IMR-90 (cell line): ENCODE measurements at regions not wholly inside any gene's neighbourhood (a gene's known extent, or its start where the extent isn't known, plus 50 kb on each side); places are given as distances from the start of the nearest gene placed in this dataset.

Experiments used
- ATAC-seq: fragments of 200-7000 bp; cut with Tn5 transposase; 2 replicates; pipeline ENCODE4 v1.9.1; 2020; ENCODE audit warnings: low read depth, mild to moderate bottlenecking, moderate library complexity
- BruUV-seq: library from RNA; stranded (reverse); fragments of 400-500 nt; replicated peaks from 2 replicates; lab custom pipeline; 2021; lab: Mats Ljungman, UMichigan
- CTCF ChIA-PET: fragments of 300-600 bp; formaldehyde crosslinking; extraction: SDS; loops from one replicate; lab custom pipeline; 2021; ENCODE audit warnings: antibody characterized with exemption; lab: Yijun Ruan, JAX
- POLR2A ChIA-PET: fragments of 300-600 bp; sonication (Branson Sonifier 250); formaldehyde crosslinking; loops from one replicate; lab custom pipeline; 2022; ENCODE audit warnings: antibody characterized with exemption; ENCODE audit not compliant: unreplicated experiment; lab: Charles Lee
- DNase-seq: peaks from one replicate; pipeline ENCODE4 v3.0.0; 2013
- H2AFZ ChIP-seq: replicated peaks from 2 replicates; pipeline ENCODE3; 2013; ENCODE audit warnings: low read length, mild to moderate bottlenecking; ENCODE audit not compliant: poor library complexity
- H2AK5ac ChIP-seq: 2 replicates; pipeline ENCODE4 v1.6.1; 2013; ENCODE audit warnings: low read depth, low read length, inconsistent platforms
- H2AK9ac ChIP-seq: replicated peaks from 2 replicates; pipeline ENCODE3; 2013; ENCODE audit warnings: mild to moderate bottlenecking, low read depth, low read length, moderate library complexity; ENCODE audit not compliant: poor library complexity
- H2BK120ac ChIP-seq: 2 replicates; pipeline ENCODE4 v1.6.1; 2013; ENCODE audit warnings: low read depth, low read length, inconsistent platforms
- H2BK15ac ChIP-seq: 3 replicates; pipeline ENCODE4 v1.6.1; 2013; ENCODE audit warnings: low read depth, low read length, inconsistent platforms
- H2BK20ac ChIP-seq: 2 replicates; pipeline ENCODE4 v1.6.1; 2013; ENCODE audit warnings: low read depth, mild to moderate bottlenecking, inconsistent platforms, low read length, moderate library complexity
- H2BK5ac ChIP-seq: 2 replicates; pipeline ENCODE4 v1.6.1; 2013; ENCODE audit warnings: mild to moderate bottlenecking, low read depth, low read length, inconsistent platforms; ENCODE audit not compliant: poor library complexity, severe bottlenecking
- H3K14ac ChIP-seq: replicated peaks from 2 replicates; pipeline ENCODE4 v1.6.1; 2013; ENCODE audit warnings: low read depth, low read length, inconsistent platforms
- H3K18ac ChIP-seq: 2 replicates; pipeline ENCODE4 v1.6.1; 2013; ENCODE audit warnings: low read depth, low read length, control low read depth
- H3K23ac ChIP-seq: 2 replicates; pipeline ENCODE4 v1.6.1; 2013; ENCODE audit warnings: low read depth, low read length, inconsistent platforms
- H3K27ac ChIP-seq: 2 replicates; pipeline ENCODE4 v1.5.1; 2013; ENCODE audit warnings: mild to moderate bottlenecking, control low read depth, low read length; ENCODE audit not compliant: insufficient read depth
- H3K27me3 ChIP-seq: 2 replicates; pipeline ENCODE4 v1.6.1; 2013; ENCODE audit warnings: low read length; ENCODE audit not compliant: control insufficient read depth, insufficient read depth
- H3K36me3 ChIP-seq: 2 replicates; pipeline ENCODE4 v1.6.1; 2013; ENCODE audit warnings: low read length, mixed read lengths; ENCODE audit not compliant: control insufficient read depth, insufficient read depth
- H3K4ac ChIP-seq: 2 replicates; pipeline ENCODE4 v1.6.1; 2013; ENCODE audit warnings: low read depth, low read length, inconsistent platforms
- H3K4me1 ChIP-seq: 2 replicates; pipeline ENCODE4 v1.6.1; 2013; ENCODE audit warnings: low read length, mixed read lengths; ENCODE audit not compliant: control insufficient read depth, insufficient read depth
- H3K4me2 ChIP-seq: 2 replicates; pipeline ENCODE4 v1.6.1; 2013; ENCODE audit warnings: low read depth, mild to moderate bottlenecking, control low read depth, low read length, moderate library complexity
- H3K4me3 ChIP-seq: 2 replicates; pipeline ENCODE4 v1.5.1; 2013; ENCODE audit warnings: low read depth, mild to moderate bottlenecking, control low read depth, low read length, moderate library complexity; ENCODE audit not compliant: insufficient read depth
- H3K56ac ChIP-seq: 2 replicates; pipeline ENCODE4 v1.6.1; 2013; ENCODE audit warnings: low read length, inconsistent platforms; ENCODE audit not compliant: insufficient read depth; ENCODE audit errors: extremely low read depth
- H3K79me1 ChIP-seq, 2 experiments: 2 replicates each; pipeline ENCODE4 v1.6.1; 2013; ENCODE audit warnings: low read length in 2 of 2, inconsistent platforms in 1 of 2, low read depth in 1 of 2
- H3K9ac ChIP-seq: 2 replicates; pipeline ENCODE4 v1.6.1; 2013; ENCODE audit warnings: low read depth, low read length, control low read depth
- H3K9me1 ChIP-seq: 2 replicates; pipeline ENCODE4 v1.6.1; 2013; ENCODE audit warnings: low read length, inconsistent platforms; ENCODE audit not compliant: insufficient read depth
- H3K9me3 ChIP-seq: 2 replicates; pipeline ENCODE4 v1.6.1; 2013; ENCODE audit warnings: low read length; ENCODE audit not compliant: control insufficient read depth, insufficient read depth
- H4K20me1 ChIP-seq: 2 replicates; pipeline ENCODE4 v1.6.1; 2013; ENCODE audit warnings: low read length, inconsistent platforms; ENCODE audit not compliant: insufficient read depth
- H4K5ac ChIP-seq: 2 replicates; pipeline ENCODE4 v1.6.1; 2013; ENCODE audit warnings: mild to moderate bottlenecking, low read depth, low read length, control low read depth
- H4K8ac ChIP-seq, 2 experiments: 2 replicates each; pipeline ENCODE4 v1.6.1; 2013; ENCODE audit warnings: low read depth in 2 of 2, low read length in 2 of 2, control low read depth in 1 of 2, inconsistent platforms in 1 of 2
- H4K91ac ChIP-seq: 2 replicates; pipeline ENCODE4 v1.6.1; 2013; ENCODE audit warnings: low read depth, low read length, inconsistent platforms; ENCODE audit not compliant: insufficient read depth
- CEBPB ChIP-seq: IDR thresholded peaks from 2 replicates; pipeline ENCODE4 v1.6.1; 2012; ENCODE audit warnings: low read depth, low read length, improper control_type of control experiment
- CHD1 ChIP-seq: IDR thresholded peaks from 2 replicates; pipeline ENCODE4 v1.6.1; 2012; ENCODE audit warnings: low read depth, low read length, improper control_type of control experiment
- MAFK ChIP-seq: IDR thresholded peaks from 2 replicates; pipeline ENCODE4 v1.6.1; 2012; ENCODE audit warnings: low read depth, low read length, improper control_type of control experiment
- NFE2L2 ChIP-seq: fragments of 150-350 bp; IDR thresholded peaks from 2 replicates; pipeline ENCODE4 v1.6.1; 2016; ENCODE audit warnings: low read depth, mild to moderate bottlenecking, low read length
- POLR2A ChIP-seq: IDR thresholded peaks from 2 replicates; pipeline ENCODE4 v1.6.1; 2012; ENCODE audit warnings: mild to moderate bottlenecking, low read depth, low read length
- RAD21 ChIP-seq: IDR thresholded peaks from 2 replicates; pipeline ENCODE4 v1.6.1; 2012; ENCODE audit warnings: low read length, improper control_type of control experiment
- RCOR1 ChIP-seq: IDR thresholded peaks from 2 replicates; pipeline ENCODE4 v1.6.1; 2012; ENCODE audit warnings: mild to moderate bottlenecking, low read length, improper control_type of control experiment; ENCODE audit not compliant: insufficient replicate concordance
- RFX5 ChIP-seq: IDR thresholded peaks from 2 replicates; pipeline ENCODE4 v1.8.0; 2012; ENCODE audit warnings: low read depth, mild to moderate bottlenecking, low read length, moderate library complexity
- SMC3 ChIP-seq: fragments of 150-350 bp; IDR thresholded peaks from 2 replicates; pipeline ENCODE4 v1.6.1; 2016; ENCODE audit warnings: low read depth, mild to moderate bottlenecking, antibody characterized with exemption, low read length, moderate library complexity
- USF2 ChIP-seq: fragments of 150-350 bp; IDR thresholded peaks from 2 replicates; pipeline ENCODE4 v1.6.1; 2017; ENCODE audit warnings: mild to moderate bottlenecking, antibody characterized with exemption, low read length, low read depth
- WGBS, 2 experiments: methylation state at CpG; one replicate each; pipeline versions ENCODE4 v1.1.5 to v1.1.7; 2013; ENCODE audit warnings: missing lambda C conversion rate in 2 of 2; ENCODE audit not compliant: insufficient read length in 1 of 2; ENCODE audit errors: extremely low coverage in 2 of 2; 5-methylcytosine and 5-hydroxymethylcytosine counted together
- dilution Hi-C: fragments of 300-500 bp; cut with HindIII; formaldehyde crosslinking; loops from one replicate; pipeline ENCODE4 v1.14.3; 2018; ENCODE audit warnings: low sequenced_read_pairs; ENCODE audit not compliant: unreplicated experiment
- in situ Hi-C: fragments of 300-500 bp; cut with MboI; formaldehyde crosslinking; loops from 3 replicates; pipeline ENCODE4 v1.14.3; 2019; ENCODE audit warnings: low sequenced_read_pairs, inconsistent platforms, mixed read lengths
- intact Hi-C: fragments of 100-400 bp; cut with micrococcal nuclease; formaldehyde crosslinking; loops from 2 replicates; pipeline ENCODE4 v1.10.0; 2022

GRCh38 chr10:121032460-121032859 is 181.3 kb downstream of the WDR11 start:
- Histone ChIP-seq H4K20me1 (no peaks in the 10 kb centered on the region), H3K4me3 (no peak overlapping the region), H2BK15ac (no peak overlapping the region), H3K18ac (no peak overlapping the region), H2BK5ac (no peak overlapping the region), H3K23ac (no peak overlapping the region), H3K9me3 (peaks cover 8% of the 10 kb centered on the region; the same call in 1 of the 2 replicates), H3K14ac (no peak overlapping the region), H3K56ac (no peak overlapping the region), H3K4me1 (no peaks in the 10 kb centered on the region), H2BK120ac (no peak overlapping the region), H3K4me2 (no peak overlapping the region), H3K27ac (no peak overlapping the region), H2BK20ac (no peak overlapping the region), H3K4ac (no peak overlapping the region), H2AFZ (no peak overlapping the region), H4K91ac (no peak overlapping the region), H3K27me3 (no peaks in the 10 kb centered on the region), H2AK5ac (no peak overlapping the region), H3K9me1 (no peaks in the 10 kb centered on the region), H4K5ac (no peak overlapping the region), H3K9ac (no peak overlapping the region), H3K36me3 (no peaks in the 10 kb centered on the region), H2AK9ac (no peak overlapping the region), H4K8ac (no peak overlapping the region), H3K79me1 (no peaks in the 10 kb centered on the region)
- in situ Hi-C loops (no loop called here), dilution Hi-C loops (no loop called here), intact Hi-C loops (no loop called here)
- no CpG with 5 or more reads among the region's 3 CpGs for WGBS, 2 experiments
- DNase-seq: no peak
- no peak for ATAC-seq
- TF ChIP-seq NFE2L2: no peak
- TF ChIP-seq USF2: no peak
- TF ChIP-seq MAFK: no peak
- no peak for TF ChIP-seq RCOR1
- no peak for TF ChIP-seq CEBPB
- TF ChIP-seq RFX5: no peak
- no peak for TF ChIP-seq RAD21
- no peak for TF ChIP-seq CHD1
- TF ChIP-seq SMC3: no peak
- no peak for TF ChIP-seq POLR2A
- CTCF ChIA-PET: no interaction called here
- BruUV-seq: no TSS peak
- POLR2A ChIA-PET: no interaction called here
